ENCODE measurements at regions not wholly inside any gene's neighbourhood (a gene's known extent, or its start where the extent isn't known, plus 50 kb on each side); places are given as distances from the start of the nearest gene placed in this dataset.

GRCh38 chr10:128377988-128378387 is 251.8 kb upstream of the MKI67 start:
- Histone ChIP-seq H3K4me1 (ENCODE audit: insufficient read depth, low read length, severe bottlenecking) (no peaks in the 10 kb centered on the region), H3K4me3 (ENCODE audit: low read depth, low read length, poor library complexity, severe bottlenecking) (no peak overlapping the region), H2AFZ (ENCODE audit: low read length) (no peak overlapping the region), H3K79me2 (ENCODE audit: insufficient read depth, low read length) (no peaks in the 10 kb centered on the region), H3K9me3 (ENCODE audit: low read length) (no peaks in the 10 kb centered on the region), H3K27ac (ENCODE audit: low read depth, low read length, poor library complexity, severe bottlenecking) (no peak overlapping the region), H3K9ac (ENCODE audit: low read length) (no peak overlapping the region), H3K27me3 (ENCODE audit: insufficient read depth, low read length) (no peaks in the 10 kb centered on the region), H3K36me3 (ENCODE audit: insufficient read depth, low read length) (no peaks in the 10 kb centered on the region), H3K9me2 (ENCODE audit: low read depth, low read length) (no peaks in the 10 kb centered on the region), H3F3A (ENCODE audit: insufficient read depth, low read length) (no peaks in the 10 kb centered on the region), H4K20me1 (ENCODE audit: insufficient read depth, low read length) (no peaks in the 10 kb centered on the region), H3K4me2 (ENCODE audit: low read length) (no peak overlapping the region)
- TF ChIP-seq EZH2 (IDR thresholded peaks at IDR 0.05; ENCODE audit: borderline replicate concordance, low read length) (no peak), CTCF (IDR thresholded peaks at IDR 0.05; ENCODE audit: low read length) (no peak)

- H3K9me2 ChIP-seq (ENCODE audit: low read depth, low read length) = no peaks in the 10 kb centered on the region
- H2AFZ ChIP-seq (ENCODE audit: low read length) = no peak overlapping the region
- no peak overlapping the region for H3K4me2 ChIP-seq (ENCODE audit: low read length)
- no peaks in the 10 kb centered on the region for H3F3A ChIP-seq (ENCODE audit: insufficient read depth, low read length)
- TF ChIP-seq EZH2 (IDR thresholded peaks at IDR 0.05; ENCODE audit: borderline replicate concordance, low read length) = no peak
- TF ChIP-seq CTCF (IDR thresholded peaks at IDR 0.05; ENCODE audit: low read length) = no peak
- no peaks in the 10 kb centered on the region for H3K4me1 ChIP-seq (ENCODE audit: insufficient read depth, low read length, severe bottlenecking)
- H3K4me3 ChIP-seq (ENCODE audit: low read depth, low read length, poor library complexity, severe bottlenecking) = no peak overlapping the region
- H3K9ac ChIP-seq (ENCODE audit: low read length) = no peak overlapping the region
- no peaks in the 10 kb centered on the region for H3K36me3 ChIP-seq (ENCODE audit: insufficient read depth, low read length)
- no peaks in the 10 kb centered on the region for H3K9me3 ChIP-seq (ENCODE audit: low read length)
- H4K20me1 ChIP-seq (ENCODE audit: insufficient read depth, low read length) = no peaks in the 10 kb centered on the region
- no peak overlapping the region for H3K27ac ChIP-seq (ENCODE audit: low read depth, low read length, poor library complexity, severe bottlenecking)
- H3K79me2 ChIP-seq (ENCODE audit: insufficient read depth, low read length) = no peaks in the 10 kb centered on the region
- H3K27me3 ChIP-seq (ENCODE audit: insufficient read depth, low read length) = no peaks in the 10 kb centered on the region
These were observed 254.7 kb upstream of the MKI67 start for GRCh38 chr10:128380946-128381345.

GRCh38 chr10:128382225-128382624 is 256.0 kb upstream of the MKI67 start:
- Histone ChIP-seq H3K4me2 (ENCODE audit: low read length) (no peak overlapping the region), H3K9me3 (ENCODE audit: low read length) (no peaks in the 10 kb centered on the region), H3K79me2 (ENCODE audit: insufficient read depth, low read length) (no peaks in the 10 kb centered on the region), H4K20me1 (ENCODE audit: insufficient read depth, low read length) (no peaks in the 10 kb centered on the region), H3K27ac (ENCODE audit: low read depth, low read length, poor library complexity, severe bottlenecking) (no peak overlapping the region), H3K9me2 (ENCODE audit: low read depth, low read length) (no peaks in the 10 kb centered on the region), H3K4me1 (ENCODE audit: insufficient read depth, low read length, severe bottlenecking) (no peaks in the 10 kb centered on the region), H3K4me3 (ENCODE audit: low read depth, low read length, poor library complexity, severe bottlenecking) (no peak overlapping the region), H3K36me3 (ENCODE audit: insufficient read depth, low read length) (no peaks in the 10 kb centered on the region), H3F3A (ENCODE audit: insufficient read depth, low read length) (no peaks in the 10 kb centered on the region), H3K27me3 (ENCODE audit: insufficient read depth, low read length) (no peaks in the 10 kb centered on the region), H2AFZ (ENCODE audit: low read length) (no peak overlapping the region), H3K9ac (ENCODE audit: low read length) (no peak overlapping the region)
- TF ChIP-seq EZH2 (IDR thresholded peaks at IDR 0.05; ENCODE audit: borderline replicate concordance, low read length) = no peak
- no peak for TF ChIP-seq CTCF (IDR thresholded peaks at IDR 0.05; ENCODE audit: low read length)
